Small intestine (tissue), 7 donors: ENCODE measurements at regions not wholly inside any gene's neighbourhood (a gene's known extent, or its start where the extent isn't known, plus 50 kb on each side); places are given as distances from the start of the nearest gene placed in this dataset.

ENCODE experiments used
- DNase-seq, 2 donors: peaks; one replicate each; pipeline versions ENCODE4 v3.0.0 to v3.0.0-alpha.2; 2013
- FAIRE-seq: peaks from 2 replicates; lab custom pipeline; 2012; peaks lifted over from hg19 to GRCh38; lab: Jason Lieb, UNC
- H3K27ac ChIP-seq, 3 donors: one replicate each; pipeline ENCODE4 v1.5.1; 2013; ENCODE audit warnings: low read length in 2 of 3, mild to moderate bottlenecking in 2 of 3, control low read depth in 1 of 3, inconsistent platforms in 1 of 3, low read depth in 1 of 3, moderate library complexity in 1 of 3
- H3K27me3 ChIP-seq, 3 donors: one replicate each; pipeline ENCODE4 v1.6.1; 2013; ENCODE audit warnings: low read length in 3 of 3, inconsistent platforms in 1 of 3; ENCODE audit not compliant: control insufficient read depth in 3 of 3, insufficient read depth in 3 of 3
- H3K36me3 ChIP-seq, 3 donors: one replicate each; pipeline ENCODE4 v1.6.1; 2013; ENCODE audit warnings: low read length in 3 of 3, inconsistent platforms in 1 of 3, low read depth in 1 of 3, mild to moderate bottlenecking in 1 of 3, moderate library complexity in 1 of 3; ENCODE audit not compliant: control insufficient read depth in 3 of 3, insufficient read depth in 2 of 3
- H3K4me1 ChIP-seq, 3 donors: one replicate each; pipeline ENCODE4 v1.6.1; 2013; ENCODE audit warnings: low read length in 2 of 3, inconsistent platforms in 1 of 3, low read depth in 1 of 3, mild to moderate bottlenecking in 1 of 3, moderate library complexity in 1 of 3; ENCODE audit not compliant: control insufficient read depth in 3 of 3, insufficient read depth in 2 of 3
- H3K4me3 ChIP-seq, 3 donors: one replicate each; pipeline ENCODE4 v1.5.1; 2013; ENCODE audit warnings: low read length in 3 of 3, control low read depth in 1 of 3, inconsistent platforms in 1 of 3, low read depth in 1 of 3, mild to moderate bottlenecking in 1 of 3, moderate library complexity in 1 of 3
- H3K9me3 ChIP-seq, 2 donors: one replicate each; pipeline ENCODE4 v1.6.1; 2013; ENCODE audit warnings: low read depth in 1 of 2, low read length in 1 of 2; ENCODE audit not compliant: control insufficient read depth in 2 of 2, insufficient read depth in 1 of 2
- WGBS, 3 donors: extraction: QIAGEN DNeasy Blood & Tissue Kit; methylation state at CpG; one replicate each; pipeline ENCODE4 v1.1.7; 2013; 5-methylcytosine and 5-hydroxymethylcytosine counted together
- donor health status: healthy with polysubstance abuse.
- donor health status: control.
- donor health status: control.
- donor health status: Bipolar disorder and iron deficiency.
- donor health status: healthy.

DNA sequence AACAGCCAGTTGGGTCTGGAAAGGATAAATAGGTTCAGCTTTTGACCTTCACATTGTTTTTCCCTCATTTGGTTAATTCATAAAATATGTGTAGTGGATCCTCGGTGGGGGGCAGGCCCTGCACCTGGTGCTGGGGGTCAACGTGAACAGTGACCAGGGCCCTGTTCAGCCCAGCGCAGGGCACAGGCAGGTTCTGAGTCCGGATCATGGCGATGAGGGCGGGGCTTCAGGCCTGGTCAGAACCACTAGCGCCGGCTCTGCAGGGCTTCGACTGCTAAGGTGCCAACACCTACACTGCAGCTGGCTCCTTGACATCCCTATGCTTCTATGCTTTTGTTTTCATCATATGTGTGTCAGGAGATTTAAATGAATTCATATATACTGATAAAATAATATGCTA is 177.7 kb downstream of the CXCL12 start:
- Histone ChIP-seq H3K9me3 (peaks cover 0 to 6% of the 10 kb centered on the region in 2 donors), H3K27ac (no peak overlapping the region), H3K4me3 (no peak overlapping the region), H3K36me3 (no peaks in the 10 kb centered on the region), H3K27me3 (no peaks in the 10 kb centered on the region), H3K4me1 (no peaks in the 10 kb centered on the region)
- DNase-seq (no peak), FAIRE-seq (no peak)
- WGBS, 3 donors, result 87 to 94% (median 94%) methylated on average over 9 of the region's 9 CpGs

DNA sequence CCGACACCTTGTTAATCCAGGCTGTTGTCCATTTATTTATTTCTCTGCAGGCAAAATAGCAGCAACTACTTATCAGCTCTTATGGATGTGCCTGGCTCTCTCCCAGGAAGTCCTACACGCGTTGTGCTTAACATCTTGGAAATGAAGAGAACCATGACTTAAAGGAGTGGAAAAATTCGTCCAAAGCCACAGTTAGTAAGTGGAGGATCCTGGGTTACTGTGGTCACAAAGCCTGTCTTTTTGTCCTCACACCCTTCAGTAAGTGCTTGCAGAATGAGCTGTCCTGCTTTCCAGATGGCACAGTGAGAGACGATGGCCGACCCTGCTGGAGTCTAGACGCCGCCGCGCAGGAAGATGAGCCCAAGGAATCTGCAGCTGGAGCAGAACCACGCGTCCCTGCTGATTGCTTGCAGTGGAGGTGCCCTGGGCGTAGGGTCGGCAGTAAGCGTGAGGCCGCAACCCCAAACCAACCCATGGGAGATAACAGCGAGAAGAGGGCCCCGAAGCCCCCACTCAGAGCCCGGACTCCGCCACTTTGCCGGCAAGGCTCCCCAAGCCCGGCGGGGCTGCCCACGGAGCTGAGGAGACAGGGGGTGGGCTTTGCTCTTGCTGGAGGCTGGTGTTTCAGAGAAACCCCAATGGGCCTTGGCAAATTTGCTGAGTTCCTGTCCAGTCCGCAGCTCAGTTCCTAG is 178.6 kb downstream of the CXCL12 start:
- Histone ChIP-seq H3K9me3 (peaks cover 0 to 10% of the 10 kb centered on the region in 2 donors), H3K27me3 (no peaks in the 10 kb centered on the region), H3K4me3 (no peak overlapping the region), H3K27ac (no peak overlapping the region), H3K36me3 (no peaks in the 10 kb centered on the region), H3K4me1 (no peaks in the 10 kb centered on the region)
- 88 to 94% (median 91%) methylated on average over 25 of the region's 25 CpGs for WGBS, 3 donors
- DNase-seq (no peak), FAIRE-seq (no peak)

DNA sequence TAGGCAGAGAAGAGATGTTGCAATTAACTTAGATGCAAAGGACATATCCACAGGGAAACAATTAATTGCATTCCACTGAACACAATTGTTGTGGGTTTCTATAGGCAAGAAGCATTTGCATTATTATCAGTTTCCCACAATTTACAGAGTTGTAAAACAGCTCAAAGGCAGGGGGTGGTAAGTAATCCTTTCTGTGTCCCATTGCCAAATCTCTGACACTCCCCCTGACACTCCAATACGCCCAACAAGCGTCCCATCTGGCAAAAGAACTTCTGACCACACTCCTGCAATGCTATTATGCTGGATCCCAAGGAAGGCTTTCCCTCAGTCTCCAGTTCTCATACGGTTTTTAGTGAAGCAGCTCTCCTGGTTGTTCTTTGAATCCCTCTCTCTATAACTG is 179.8 kb downstream of the CXCL12 start:
- 14 to 37% (median 32%) methylated on average over 3 of the region's 3 CpGs for WGBS, 3 donors
- Histone ChIP-seq H3K27me3 (no peaks in the 10 kb centered on the region), H3K36me3 (no peaks in the 10 kb centered on the region), H3K4me3 (no peak overlapping the region), H3K9me3 (peaks cover 0 to 10% of the 10 kb centered on the region in 2 donors), H3K4me1 (no peaks in the 10 kb centered on the region), H3K27ac (no peak overlapping the region)
- FAIRE-seq (no peak), DNase-seq (no peak)

DNA sequence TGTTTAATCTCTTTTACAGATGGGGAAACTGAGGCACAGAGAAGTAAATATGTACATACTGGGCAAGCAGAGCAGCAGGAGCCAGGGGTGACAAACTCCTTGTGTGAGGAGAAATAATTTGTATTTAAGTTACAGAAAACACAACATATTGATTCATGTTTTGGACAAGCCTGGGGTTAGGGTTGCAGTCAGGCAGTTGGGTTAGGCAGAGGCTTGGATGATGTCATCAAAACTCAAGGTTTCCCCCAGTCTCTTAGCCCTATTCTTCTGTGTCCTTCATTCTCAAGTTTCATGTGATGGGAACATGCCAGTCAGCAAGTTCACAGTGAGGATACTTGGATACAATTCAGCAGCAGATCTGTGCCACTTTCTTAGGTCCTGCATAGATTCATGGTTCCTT is 181.4 kb downstream of the CXCL12 start:
- no peaks in the 10 kb centered on the region for H3K4me1 ChIP-seq
- FAIRE-seq (no peak), DNase-seq (no peak)
- no peak overlapping the region for H3K27ac ChIP-seq
- peaks cover 0 to 10% of the 10 kb centered on the region in 2 donors for H3K9me3 ChIP-seq
- no peaks in the 10 kb centered on the region for H3K27me3 ChIP-seq
- H3K36me3 ChIP-seq, result no peaks in the 10 kb centered on the region
- H3K4me3 ChIP-seq, result no peak overlapping the region

DNA sequence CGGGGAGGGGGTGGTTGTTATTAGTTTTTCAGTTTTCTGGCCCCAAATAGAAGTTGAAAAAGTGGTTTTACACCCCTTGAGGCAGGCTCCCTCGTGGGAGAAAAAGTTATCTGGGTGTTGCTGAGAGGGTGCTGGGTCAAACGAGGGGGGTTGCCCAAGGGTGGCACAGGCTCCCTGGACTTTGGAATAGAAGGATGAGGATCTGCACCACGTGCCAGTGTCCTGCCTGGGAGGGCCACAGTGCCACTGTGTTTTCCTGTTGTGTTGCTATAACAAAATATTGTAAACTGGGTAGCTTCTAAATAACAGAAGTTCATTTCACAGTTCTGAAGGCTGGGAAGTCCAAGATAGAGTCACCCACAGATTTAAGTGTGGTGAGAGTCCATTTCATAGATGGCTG is 181.9 kb downstream of the CXCL12 start:
- no peaks in the 10 kb centered on the region for H3K36me3 ChIP-seq
- H3K9me3 ChIP-seq, result peaks cover 0 to 10% of the 10 kb centered on the region in 2 donors
- no peak overlapping the region for H3K27ac ChIP-seq
- H3K4me1 ChIP-seq, result no peaks in the 10 kb centered on the region
- H3K27me3 ChIP-seq, result no peaks in the 10 kb centered on the region
- FAIRE-seq (no peak), DNase-seq (no peak)
- 26 to 55% (median 37%) methylated on average over 4 of the region's 4 CpGs for WGBS, 3 donors
- H3K4me3 ChIP-seq, result no peak overlapping the region

DNA sequence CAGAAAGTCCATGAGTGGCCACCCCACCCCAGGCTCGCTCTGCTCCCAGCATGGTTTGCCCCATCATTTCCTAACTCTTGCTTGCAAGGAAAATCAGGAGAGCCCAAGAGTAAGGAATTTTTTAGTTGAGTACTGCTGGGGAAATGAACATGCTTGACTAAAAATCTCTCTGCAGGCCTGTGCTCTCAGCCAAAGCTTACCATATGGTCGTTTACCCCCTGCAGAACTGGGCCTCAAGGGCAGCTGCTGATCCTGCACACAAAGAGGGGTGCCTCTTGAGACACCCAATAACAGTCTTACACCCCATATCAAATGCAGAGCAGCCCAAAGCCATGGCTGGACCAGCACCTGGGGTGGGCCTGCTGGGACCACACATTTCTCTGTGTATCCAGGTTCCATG is 183.2 kb downstream of the CXCL12 start:
- WGBS, 3 donors, result 69 to 74% (median 73%) methylated on average over 2 of the region's 2 CpGs

DNA sequence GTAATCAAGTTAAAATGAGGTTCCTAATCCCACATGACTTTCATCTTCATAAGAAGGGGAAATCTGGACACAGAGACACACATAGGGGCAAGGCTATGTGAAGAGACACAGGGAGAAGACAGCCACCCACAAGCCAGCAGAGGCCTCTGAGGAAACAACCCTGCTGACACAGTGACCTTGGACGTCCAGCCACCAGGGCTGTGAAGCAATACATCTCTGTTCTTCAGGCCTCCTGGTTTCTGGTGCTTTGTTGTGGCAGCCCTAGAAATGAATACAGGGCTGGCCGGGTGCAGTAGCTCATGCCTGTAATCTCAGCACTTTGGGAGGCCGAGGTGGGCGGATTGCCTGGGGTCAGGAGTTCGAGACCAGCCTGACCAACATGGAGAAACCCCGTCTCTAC is 183.9 kb downstream of the CXCL12 start:
- Histone ChIP-seq H3K4me1 (peaks cover 0 to 3% (median 0%) of the 10 kb centered on the region in 3 donors), H3K27me3 (no peaks in the 10 kb centered on the region), H3K4me3 (no peak overlapping the region), H3K27ac (no peak overlapping the region), H3K9me3 (peaks cover 0 to 10% of the 10 kb centered on the region in 2 donors), H3K36me3 (no peaks in the 10 kb centered on the region)
- FAIRE-seq (no peak), DNase-seq (no peak)
- WGBS, 3 donors, result 89 to 93% (median 92%) methylated on average over 6 of the region's 6 CpGs

More for the DNA sequence above, 183.2 kb downstream of the CXCL12 start:
- Histone ChIP-seq H3K4me3 (no peak overlapping the region), H3K27me3 (no peaks in the 10 kb centered on the region), H3K36me3 (no peaks in the 10 kb centered on the region), H3K9me3 (peaks cover 0 to 10% of the 10 kb centered on the region in 2 donors), H3K27ac (no peak overlapping the region), H3K4me1 (no peaks in the 10 kb centered on the region)
- FAIRE-seq, result no peak
- DNase-seq, result no peak

DNA sequence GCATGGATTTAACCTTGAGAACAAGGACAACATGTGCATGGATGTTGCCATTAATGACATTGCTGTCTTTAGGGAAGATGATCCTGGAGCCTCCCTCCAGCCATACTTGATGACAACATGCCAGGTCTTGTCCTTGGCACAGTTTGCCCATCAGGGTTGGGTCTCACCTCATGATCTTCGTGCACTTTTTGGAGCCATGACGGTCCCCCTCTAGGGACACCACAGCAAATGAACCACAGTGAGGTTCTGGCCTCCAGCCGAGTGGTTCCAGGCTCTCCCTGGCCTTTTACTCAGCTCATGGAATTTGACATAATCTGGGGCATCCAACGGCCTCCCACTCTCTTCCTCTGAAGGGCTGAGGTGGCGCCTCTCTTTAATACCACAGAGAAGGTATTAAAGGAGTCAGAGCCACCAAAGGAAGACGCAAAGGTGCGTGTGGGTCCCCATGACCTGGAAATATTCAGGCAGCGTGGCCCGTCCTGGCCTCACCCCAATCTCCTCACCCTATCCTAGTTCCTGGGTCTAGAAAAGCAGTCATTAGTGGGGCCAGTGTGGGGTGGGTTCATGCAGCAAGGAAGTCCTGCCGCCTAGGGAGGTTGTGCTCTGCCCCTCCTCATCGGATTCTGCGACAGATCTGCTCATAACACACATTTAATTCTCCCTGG is 184.8 kb downstream of the CXCL12 start:
- no peak for DNase-seq
- no peak for FAIRE-seq
- Histone ChIP-seq H3K27me3 (no peaks in the 10 kb centered on the region), H3K9me3 (peaks cover 0 to 10% of the 10 kb centered on the region in 2 donors), H3K4me3 (no peak overlapping the region), H3K4me1 (peaks cover 0 to 12% (median 2%) of the 10 kb centered on the region in 3 donors), H3K36me3 (no peaks in the 10 kb centered on the region), H3K27ac (no peak overlapping the region)
- 84 to 94% (median 91%) methylated on average over 12 of the region's 12 CpGs for WGBS, 3 donors
